GM23338 (cell line): ENCODE measurements at regions not wholly inside any gene's neighbourhood (a gene's known extent, or its start where the extent isn't known, plus 50 kb on each side); places are given as distances from the start of the nearest gene placed in this dataset.

ENCODE experiments used
- CREB1 ChIP-seq: fragments of 250-450 bp; sonication (Bioruptor Pico); IDR thresholded peaks from 2 replicates; pipeline ENCODE4 v1.5.0; 2020; ENCODE audit warnings: low read depth, mild to moderate bottlenecking, moderate library complexity
- EZH2 ChIP-seq: fragments of 200-600 bp; sonication (generic); IDR thresholded peaks from one replicate; pipeline ENCODE4 v1.8.0; 2017; ENCODE audit warnings: antibody characterized with exemption, mild to moderate bottlenecking, low read depth; ENCODE audit not compliant: unreplicated experiment
- EZH2phosphoT487 ChIP-seq: fragments of 200-600 bp; sonication (generic); IDR thresholded peaks from one replicate; pipeline ENCODE4 v1.8.1; 2018; ENCODE audit warnings: antibody characterized with exemption; ENCODE audit not compliant: unreplicated experiment
- JUNB ChIP-seq: IDR thresholded peaks from one replicate; pipeline ENCODE4 v1.6.1; 2016; ENCODE audit warnings: antibody characterized with exemption; ENCODE audit not compliant: unreplicated experiment
- NANOG ChIP-seq: IDR thresholded peaks from 2 replicates; pipeline ENCODE4 v1.6.1; 2016; ENCODE audit warnings: antibody characterized with exemption, borderline replicate concordance
- POLR2AphosphoS5 ChIP-seq: IDR thresholded peaks from 2 replicates; pipeline ENCODE4 v1.6.1; 2016; ENCODE audit warnings: antibody characterized with exemption, low read depth
- STAT1 ChIP-seq: IDR thresholded peaks from one replicate; pipeline ENCODE4 v1.6.1; 2016; ENCODE audit warnings: antibody characterized with exemption; ENCODE audit not compliant: unreplicated experiment
- ZNF331 ChIP-seq: fragments of 250-450 bp; sonication (Bioruptor Pico); IDR thresholded peaks from 2 replicates; pipeline ENCODE4 v1.5.0; 2020; ENCODE audit warnings: low read depth, mild to moderate bottlenecking, moderate library complexity
- TF ChIP-seq, protein P1 (sequence below), 2 experiments: fragments of 200-600 bp in 1 of 2; sonication (generic) in 1 of 2; conservative IDR thresholded peaks; 2 replicates each; pipeline versions ENCODE4 v1.5.1 to v1.6.1; 2016 to 2017; ENCODE audit warnings: antibody characterized with exemption in 2 of 2, low read depth in 2 of 2, mild to moderate bottlenecking in 2 of 2, moderate library complexity in 1 of 2
- TF ChIP-seq, protein P2 (sequence below): IDR thresholded peaks from one replicate; pipeline ENCODE4 v1.6.1; 2018; ENCODE audit warnings: antibody characterized with exemption; ENCODE audit not compliant: unreplicated experiment
- TF ChIP-seq, protein P3 (sequence below): IDR thresholded peaks from 2 replicates; pipeline ENCODE4 v1.6.1; 2016; ENCODE audit warnings: antibody characterized with exemption
- TF ChIP-seq, protein P4 (sequence below): fragments of 250-450 bp; sonication (Bioruptor Pico); IDR thresholded peaks from 2 replicates; pipeline ENCODE4 v1.5.0; 2020; ENCODE audit warnings: mild to moderate bottlenecking, moderate library complexity

DNA sequence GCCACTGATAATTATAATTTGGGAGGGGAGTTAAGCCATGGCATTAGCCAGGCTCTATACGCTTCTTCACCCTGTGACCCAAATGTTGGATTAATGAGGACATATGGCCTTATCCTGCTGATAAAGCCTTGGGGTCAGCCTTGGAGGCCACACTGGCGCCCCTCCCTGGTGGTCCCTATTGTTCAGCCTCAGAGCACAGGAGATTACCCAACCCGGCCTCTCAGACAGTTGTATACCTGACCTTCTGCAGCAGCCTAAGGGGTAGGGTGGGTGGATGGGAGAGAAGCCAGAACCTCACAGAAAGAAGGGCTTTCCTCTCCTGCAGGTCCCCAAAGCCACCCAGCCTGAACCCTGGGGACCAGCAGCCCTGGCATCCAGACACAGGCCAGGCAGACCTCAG, 76.8 kb downstream of the LINC00237 start:
- TF ChIP-seq, protein P1, sequence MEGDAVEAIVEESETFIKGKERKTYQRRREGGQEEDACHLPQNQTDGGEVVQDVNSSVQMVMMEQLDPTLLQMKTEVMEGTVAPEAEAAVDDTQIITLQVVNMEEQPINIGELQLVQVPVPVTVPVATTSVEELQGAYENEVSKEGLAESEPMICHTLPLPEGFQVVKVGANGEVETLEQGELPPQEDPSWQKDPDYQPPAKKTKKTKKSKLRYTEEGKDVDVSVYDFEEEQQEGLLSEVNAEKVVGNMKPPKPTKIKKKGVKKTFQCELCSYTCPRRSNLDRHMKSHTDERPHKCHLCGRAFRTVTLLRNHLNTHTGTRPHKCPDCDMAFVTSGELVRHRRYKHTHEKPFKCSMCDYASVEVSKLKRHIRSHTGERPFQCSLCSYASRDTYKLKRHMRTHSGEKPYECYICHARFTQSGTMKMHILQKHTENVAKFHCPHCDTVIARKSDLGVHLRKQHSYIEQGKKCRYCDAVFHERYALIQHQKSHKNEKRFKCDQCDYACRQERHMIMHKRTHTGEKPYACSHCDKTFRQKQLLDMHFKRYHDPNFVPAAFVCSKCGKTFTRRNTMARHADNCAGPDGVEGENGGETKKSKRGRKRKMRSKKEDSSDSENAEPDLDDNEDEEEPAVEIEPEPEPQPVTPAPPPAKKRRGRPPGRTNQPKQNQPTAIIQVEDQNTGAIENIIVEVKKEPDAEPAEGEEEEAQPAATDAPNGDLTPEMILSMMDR (conservative IDR thresholded peaks at IDR 0.05; ENCODE audit: low read depth in 2 of 2): peak; percentile 13 to 43; a peak in 3 of 4 replicates
- TF ChIP-seq EZH2 (no peak), CREB1 (CRISPR knock-in tag) (no peak), JUNB (no peak), POLR2AphosphoS5 (no peak), EZH2phosphoT487 (no peak), STAT1 (no peak), ZNF331 (no peak), NANOG (no peak)
- TF ChIP-seq, protein P2, sequence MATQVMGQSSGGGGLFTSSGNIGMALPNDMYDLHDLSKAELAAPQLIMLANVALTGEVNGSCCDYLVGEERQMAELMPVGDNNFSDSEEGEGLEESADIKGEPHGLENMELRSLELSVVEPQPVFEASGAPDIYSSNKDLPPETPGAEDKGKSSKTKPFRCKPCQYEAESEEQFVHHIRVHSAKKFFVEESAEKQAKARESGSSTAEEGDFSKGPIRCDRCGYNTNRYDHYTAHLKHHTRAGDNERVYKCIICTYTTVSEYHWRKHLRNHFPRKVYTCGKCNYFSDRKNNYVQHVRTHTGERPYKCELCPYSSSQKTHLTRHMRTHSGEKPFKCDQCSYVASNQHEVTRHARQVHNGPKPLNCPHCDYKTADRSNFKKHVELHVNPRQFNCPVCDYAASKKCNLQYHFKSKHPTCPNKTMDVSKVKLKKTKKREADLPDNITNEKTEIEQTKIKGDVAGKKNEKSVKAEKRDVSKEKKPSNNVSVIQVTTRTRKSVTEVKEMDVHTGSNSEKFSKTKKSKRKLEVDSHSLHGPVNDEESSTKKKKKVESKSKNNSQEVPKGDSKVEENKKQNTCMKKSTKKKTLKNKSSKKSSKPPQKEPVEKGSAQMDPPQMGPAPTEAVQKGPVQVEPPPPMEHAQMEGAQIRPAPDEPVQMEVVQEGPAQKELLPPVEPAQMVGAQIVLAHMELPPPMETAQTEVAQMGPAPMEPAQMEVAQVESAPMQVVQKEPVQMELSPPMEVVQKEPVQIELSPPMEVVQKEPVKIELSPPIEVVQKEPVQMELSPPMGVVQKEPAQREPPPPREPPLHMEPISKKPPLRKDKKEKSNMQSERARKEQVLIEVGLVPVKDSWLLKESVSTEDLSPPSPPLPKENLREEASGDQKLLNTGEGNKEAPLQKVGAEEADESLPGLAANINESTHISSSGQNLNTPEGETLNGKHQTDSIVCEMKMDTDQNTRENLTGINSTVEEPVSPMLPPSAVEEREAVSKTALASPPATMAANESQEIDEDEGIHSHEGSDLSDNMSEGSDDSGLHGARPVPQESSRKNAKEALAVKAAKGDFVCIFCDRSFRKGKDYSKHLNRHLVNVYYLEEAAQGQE: no peak
- TF ChIP-seq, protein P3, sequence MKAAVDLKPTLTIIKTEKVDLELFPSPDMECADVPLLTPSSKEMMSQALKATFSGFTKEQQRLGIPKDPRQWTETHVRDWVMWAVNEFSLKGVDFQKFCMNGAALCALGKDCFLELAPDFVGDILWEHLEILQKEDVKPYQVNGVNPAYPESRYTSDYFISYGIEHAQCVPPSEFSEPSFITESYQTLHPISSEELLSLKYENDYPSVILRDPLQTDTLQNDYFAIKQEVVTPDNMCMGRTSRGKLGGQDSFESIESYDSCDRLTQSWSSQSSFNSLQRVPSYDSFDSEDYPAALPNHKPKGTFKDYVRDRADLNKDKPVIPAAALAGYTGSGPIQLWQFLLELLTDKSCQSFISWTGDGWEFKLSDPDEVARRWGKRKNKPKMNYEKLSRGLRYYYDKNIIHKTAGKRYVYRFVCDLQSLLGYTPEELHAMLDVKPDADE: no peak
- TF ChIP-seq, protein P4, sequence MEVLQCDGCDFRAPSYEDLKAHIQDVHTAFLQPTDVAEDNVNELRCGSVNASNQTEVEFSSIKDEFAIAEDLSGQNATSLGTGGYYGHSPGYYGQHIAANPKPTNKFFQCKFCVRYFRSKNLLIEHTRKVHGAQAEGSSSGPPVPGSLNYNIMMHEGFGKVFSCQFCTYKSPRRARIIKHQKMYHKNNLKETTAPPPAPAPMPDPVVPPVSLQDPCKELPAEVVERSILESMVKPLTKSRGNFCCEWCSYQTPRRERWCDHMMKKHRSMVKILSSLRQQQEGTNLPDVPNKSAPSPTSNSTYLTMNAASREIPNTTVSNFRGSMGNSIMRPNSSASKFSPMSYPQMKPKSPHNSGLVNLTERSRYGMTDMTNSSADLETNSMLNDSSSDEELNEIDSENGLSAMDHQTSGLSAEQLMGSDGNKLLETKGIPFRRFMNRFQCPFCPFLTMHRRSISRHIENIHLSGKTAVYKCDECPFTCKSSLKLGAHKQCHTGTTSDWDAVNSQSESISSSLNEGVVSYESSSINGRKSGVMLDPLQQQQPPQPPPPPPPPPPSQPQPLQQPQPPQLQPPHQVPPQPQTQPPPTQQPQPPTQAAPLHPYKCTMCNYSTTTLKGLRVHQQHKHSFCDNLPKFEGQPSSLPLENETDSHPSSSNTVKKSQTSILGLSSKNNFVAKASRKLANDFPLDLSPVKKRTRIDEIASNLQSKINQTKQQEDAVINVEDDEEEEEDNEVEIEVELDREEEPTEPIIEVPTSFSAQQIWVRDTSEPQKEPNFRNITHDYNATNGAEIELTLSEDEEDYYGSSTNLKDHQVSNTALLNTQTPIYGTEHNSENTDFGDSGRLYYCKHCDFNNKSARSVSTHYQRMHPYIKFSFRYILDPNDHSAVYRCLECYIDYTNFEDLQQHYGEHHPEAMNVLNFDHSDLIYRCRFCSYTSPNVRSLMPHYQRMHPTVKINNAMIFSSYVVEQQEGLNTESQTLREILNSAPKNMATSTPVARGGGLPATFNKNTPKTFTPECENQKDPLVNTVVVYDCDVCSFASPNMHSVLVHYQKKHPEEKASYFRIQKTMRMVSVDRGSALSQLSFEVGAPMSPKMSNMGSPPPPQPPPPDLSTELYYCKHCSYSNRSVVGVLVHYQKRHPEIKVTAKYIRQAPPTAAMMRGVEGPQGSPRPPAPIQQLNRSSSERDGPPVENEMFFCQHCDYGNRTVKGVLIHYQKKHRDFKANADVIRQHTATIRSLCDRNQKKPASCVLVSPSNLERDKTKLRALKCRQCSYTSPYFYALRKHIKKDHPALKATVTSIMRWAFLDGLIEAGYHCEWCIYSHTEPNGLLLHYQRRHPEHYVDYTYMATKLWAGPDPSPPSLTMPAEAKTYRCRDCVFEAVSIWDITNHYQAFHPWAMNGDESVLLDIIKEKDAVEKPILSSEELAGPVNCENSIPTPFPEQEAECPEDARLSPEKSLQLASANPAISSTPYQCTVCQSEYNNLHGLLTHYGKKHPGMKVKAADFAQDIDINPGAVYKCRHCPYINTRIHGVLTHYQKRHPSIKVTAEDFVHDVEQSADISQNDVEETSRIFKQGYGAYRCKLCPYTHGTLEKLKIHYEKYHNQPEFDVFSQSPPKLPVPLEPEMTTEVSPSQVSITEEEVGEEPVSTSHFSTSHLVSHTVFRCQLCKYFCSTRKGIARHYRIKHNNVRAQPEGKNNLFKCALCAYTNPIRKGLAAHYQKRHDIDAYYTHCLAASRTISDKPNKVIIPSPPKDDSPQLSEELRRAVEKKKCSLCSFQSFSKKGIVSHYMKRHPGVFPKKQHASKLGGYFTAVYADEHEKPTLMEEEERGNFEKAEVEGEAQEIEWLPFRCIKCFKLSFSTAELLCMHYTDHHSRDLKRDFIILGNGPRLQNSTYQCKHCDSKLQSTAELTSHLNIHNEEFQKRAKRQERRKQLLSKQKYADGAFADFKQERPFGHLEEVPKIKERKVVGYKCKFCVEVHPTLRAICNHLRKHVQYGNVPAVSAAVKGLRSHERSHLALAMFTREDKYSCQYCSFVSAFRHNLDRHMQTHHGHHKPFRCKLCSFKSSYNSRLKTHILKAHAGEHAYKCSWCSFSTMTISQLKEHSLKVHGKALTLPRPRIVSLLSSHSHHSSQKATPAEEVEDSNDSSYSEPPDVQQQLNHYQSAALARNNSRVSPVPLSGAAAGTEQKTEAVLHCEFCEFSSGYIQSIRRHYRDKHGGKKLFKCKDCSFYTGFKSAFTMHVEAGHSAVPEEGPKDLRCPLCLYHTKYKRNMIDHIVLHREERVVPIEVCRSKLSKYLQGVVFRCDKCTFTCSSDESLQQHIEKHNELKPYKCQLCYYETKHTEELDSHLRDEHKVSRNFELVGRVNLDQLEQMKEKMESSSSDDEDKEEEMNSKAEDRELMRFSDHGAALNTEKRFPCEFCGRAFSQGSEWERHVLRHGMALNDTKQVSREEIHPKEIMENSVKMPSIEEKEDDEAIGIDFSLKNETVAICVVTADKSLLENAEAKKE (CRISPR knock-in tag): no peak
